K562 (cell line): ENCODE measurements at regions not wholly inside any gene's neighbourhood (a gene's known extent, or its start where the extent isn't known, plus 50 kb on each side); places are given as distances from the start of the nearest gene placed in this dataset.

Experiments
- ATAC-seq: fragments of 200-7000 bp; cut with Tn5 transposase; 3 replicates; pipeline ENCODE4 v1.9.1; 2020; ENCODE audit warnings: moderate library complexity
- BruUV-seq: library from RNA; stranded (reverse); fragments of 400-500 nt; replicated peaks from 2 replicates; lab custom pipeline; 2021; lab: Mats Ljungman, UMichigan
- CTCF ChIA-PET: fragments of 300-600 bp; formaldehyde crosslinking; extraction: SDS; loops from one replicate; lab custom pipeline; 2021; ENCODE audit warnings: low intra/inter-chr PET ratio; lab: Yijun Ruan, JAX
- POLR2A ChIA-PET: fragments of 300-600, 350-650 bp; sonication (Branson Sonifier 250); formaldehyde crosslinking; extraction: SDS; loops from one replicate; lab custom pipeline; 2021; ENCODE audit warnings: antibody characterized with exemption, inconsistent platforms; lab: Yijun Ruan, JAX
- DNase-seq, 4 experiments: peaks; one replicate each; pipeline versions ENCODE4 v3.0.0 to v3.0.0-alpha.2; 2011 to 2018; ENCODE audit warnings: low spot score in 3 of 4, mixed read lengths in 3 of 4; ENCODE audit errors: extremely low read depth in 1 of 4
- FAIRE-seq: peaks from 2 replicates; lab custom pipeline; 2011; peaks lifted over from hg19 to GRCh38; lab: Jason Lieb, UNC
- H2AFZ ChIP-seq: 2 replicates; pipeline ENCODE4 v1.6.0; 2011; ENCODE audit warnings: low read depth, low read length, control low read depth, inconsistent platforms
- H3K27ac ChIP-seq: fragments of 200-600 bp; 3 replicates; pipeline ENCODE4 v1.8.0; 2011; ENCODE audit warnings: low read depth, mild to moderate bottlenecking, control low read depth, inconsistent platforms, low read length, moderate library complexity, mixed read lengths; ENCODE audit errors: extremely low read depth
- H3K27me3 ChIP-seq, 2 experiments: fragments of 300-600 bp in 1 of 2; 2 replicates in 1 of 2; 3 replicates in 1 of 2; pipeline versions ENCODE4 v1.6.0 to v1.8.0; 2011; ENCODE audit warnings: inconsistent platforms in 2 of 2, low read length in 2 of 2, mild to moderate bottlenecking in 1 of 2, mixed read lengths in 1 of 2, moderate library complexity in 1 of 2; ENCODE audit not compliant: control insufficient read depth in 2 of 2, insufficient read depth in 2 of 2
- H3K36me3 ChIP-seq: fragments of 300-600 bp; 3 replicates; pipeline ENCODE4 v1.8.0; 2011; ENCODE audit warnings: mild to moderate bottlenecking, low read length, inconsistent platforms; ENCODE audit not compliant: control insufficient read depth, insufficient read depth
- H3K4me1 ChIP-seq, 2 experiments: fragments of 200-600 bp in 1 of 2; replicated peaks in 1 of 2; 2 replicates in 1 of 2; 3 replicates in 1 of 2; pipeline versions ENCODE4 v1.5.1 to v1.8.0; 2011; ENCODE audit warnings: inconsistent platforms in 2 of 2, low read length in 2 of 2, mild to moderate bottlenecking in 1 of 2, mixed read lengths in 1 of 2, moderate library complexity in 1 of 2; ENCODE audit not compliant: control insufficient read depth in 2 of 2, insufficient read depth in 2 of 2
- H3K4me2 ChIP-seq: 2 replicates; pipeline ENCODE4 v1.6.1; 2011; ENCODE audit warnings: low read length, control low read depth, inconsistent platforms, mixed read lengths; ENCODE audit not compliant: insufficient read depth
- H3K4me3 ChIP-seq: fragments of 200-600 bp; sonication (generic), shearing (Covaris generic); 2 replicates; pipeline ENCODE4 v1.5.1; 2016; ENCODE audit warnings: control low read depth, inconsistent platforms
- H3K79me2 ChIP-seq: fragments of 200-600 bp; 3 replicates; pipeline ENCODE4 v1.8.0; 2011; ENCODE audit warnings: low read length, inconsistent platforms; ENCODE audit not compliant: control insufficient read depth, insufficient read depth
- H3K9ac ChIP-seq, 2 experiments: 2 replicates each; pipeline versions ENCODE4 v1.6.0 to v1.6.1; 2011; ENCODE audit warnings: low read depth in 2 of 2, low read length in 2 of 2, control low read depth in 1 of 2, inconsistent platforms in 1 of 2, mild to moderate bottlenecking in 1 of 2, mixed read lengths in 1 of 2; ENCODE audit not compliant: insufficient read depth in 1 of 2
- H3K9me1 ChIP-seq: one replicate; pipeline ENCODE4 v1.6.0; 2011; ENCODE audit warnings: inconsistent platforms, mild to moderate bottlenecking, low read length, moderate library complexity; ENCODE audit not compliant: control insufficient read depth, insufficient read depth
- H3K9me3 ChIP-seq: replicated peaks from 2 replicates; pipeline ENCODE4 v1.5.1; 2011; ENCODE audit warnings: low read depth, low read length, inconsistent platforms; ENCODE audit not compliant: control insufficient read depth, insufficient read depth
- H4K20me1 ChIP-seq: replicated peaks from 2 replicates; pipeline ENCODE4 v1.6.1; 2011; ENCODE audit warnings: low read length, inconsistent platforms, mixed read lengths; ENCODE audit not compliant: control insufficient read depth, insufficient read depth
- CBX2 ChIP-seq: fragments of 200-600 bp; sonication (generic); IDR thresholded peaks from one replicate; pipeline ENCODE4 v1.6.1; 2012; ENCODE audit warnings: mild to moderate bottlenecking, low read length, inconsistent platforms; ENCODE audit not compliant: insufficient read depth, poor library complexity, severe bottlenecking
- CREBBP ChIP-seq: IDR thresholded peaks from one replicate; pipeline ENCODE4 v1.6.1; 2012; ENCODE audit warnings: low read depth, mild to moderate bottlenecking, control low read depth, inconsistent platforms, low read length
- E2F6 ChIP-seq, 2 experiments: IDR thresholded peaks; 2 replicates each; pipeline ENCODE4 v1.6.1; 2011; ENCODE audit warnings: borderline replicate concordance in 1 of 2, control low read depth in 1 of 2, low read depth in 1 of 2, low read length in 1 of 2, mild to moderate bottlenecking in 1 of 2, mixed read lengths in 1 of 2, moderate library complexity in 1 of 2; ENCODE audit not compliant: insufficient read depth in 1 of 2, insufficient read length in 1 of 2, poor library complexity in 1 of 2, severe bottlenecking in 1 of 2; ENCODE audit errors: extremely low read depth in 1 of 2
- FOXA1 ChIP-seq: fragments of 450-650 bp; IDR thresholded peaks from 2 replicates; pipeline ENCODE4 v1.6.1; 2016; ENCODE audit warnings: mild to moderate bottlenecking, borderline replicate concordance
- GTF2A2 ChIP-seq: IDR thresholded peaks from 2 replicates; pipeline ENCODE4 v1.6.1; 2016; ENCODE audit warnings: mild to moderate bottlenecking, missing genetic modification characterization, missing compliant biosample characterization
- PYGO2 ChIP-seq: fragments of 450-650 bp; IDR thresholded peaks from 2 replicates; pipeline ENCODE4 v1.6.1; 2016; ENCODE audit warnings: mild to moderate bottlenecking, missing genetic modification characterization, moderate library complexity, missing compliant biosample characterization
- SMC3 ChIP-seq: conservative IDR thresholded peaks from 2 replicates; pipeline ENCODE4 v1.6.1; 2011; ENCODE audit warnings: low read depth, low read length, improper control_type of control experiment; ENCODE audit not compliant: insufficient read depth
- SRSF3 ChIP-seq: fragments of 200-400 bp; formaldehyde crosslinking; IDR thresholded peaks from 2 replicates; pipeline ENCODE4 v1.6.1; 2016; ENCODE audit warnings: mild to moderate bottlenecking, low read length, moderate library complexity; ENCODE audit not compliant: insufficient read depth
- TCFL5 ChIP-seq: fragments of 250-450 bp; sonication (Bioruptor Pico); conservative IDR thresholded peaks from 2 replicates; pipeline ENCODE4 v1.6.1; 2021; ENCODE audit warnings: mild to moderate bottlenecking, moderate library complexity, matching md5 sums
- ZNF668 ChIP-seq: fragments of 250-450 bp; sonication (Bioruptor Pico); IDR thresholded peaks from 2 replicates; pipeline ENCODE4 v1.8.0; 2022; ENCODE audit warnings: mild to moderate bottlenecking, inconsistent platforms
- WGBS: fragments of 100-300 bp; shearing (Covaris generic); methylation state at CpG from one replicate; pipeline ENCODE4 v1.1.6; 2016; ENCODE audit warnings: low coverage, mixed read lengths; ENCODE audit not compliant: insufficient coverage; ENCODE audit errors: missing lambda C conversion rate; 5-methylcytosine and 5-hydroxymethylcytosine counted together
- in situ Hi-C: fragments of 300-500 bp; cut with MboI; formaldehyde crosslinking; loops from 4 replicates; pipeline ENCODE4 v1.15.0; 2018; ENCODE audit warnings: inconsistent platforms, mixed read lengths
- intact Hi-C: fragments of 100-400 bp; cut with micrococcal nuclease; formaldehyde crosslinking; loops from 2 replicates; pipeline ENCODE4 v1.14.2; 2022

GRCh38 chr14:105844047-105844630 is 317.8 kb downstream of the TMEM121 start:
- 0% methylated on average over 7 of the region's 16 CpGs for WGBS
- intact Hi-C loops (no loop called here), in situ Hi-C loops (no loop called here)
- Histone ChIP-seq H3K36me3 (no peaks in the 10 kb centered on the region), H3K9ac (no peak overlapping the region), H4K20me1 (no peaks in the 10 kb centered on the region), H2AFZ (no peak overlapping the region), H3K27ac (no peak overlapping the region), H3K4me2 (no peak overlapping the region), H3K4me1 (no peaks in the 10 kb centered on the region), H3K27me3 (no peaks in the 10 kb centered on the region; a peak in 1 of 5 replicates), H3K9me3 (no peaks in the 10 kb centered on the region), H3K9me1 (no peaks in the 10 kb centered on the region), H3K79me2 (no peaks in the 10 kb centered on the region), H3K4me3 (no peak overlapping the region)
- FAIRE-seq = no peak
- no peak for ATAC-seq
- no TSS peak for BruUV-seq
- no peak for DNase-seq
- TF ChIP-seq PYGO2 (tag) = no peak
- TF ChIP-seq E2F6 (IDR thresholded peaks at IDR 0.05; ENCODE audit: borderline replicate concordance in 1 of 2, extremely low read depth in 1 of 2, insufficient read depth in 1 of 2, insufficient read length in 1 of 2, low read depth in 1 of 2, low read length in 1 of 2, poor library complexity in 1 of 2, severe bottlenecking in 1 of 2) = no peak
- TF ChIP-seq CBX2 = no peak
- no peak for TF ChIP-seq TCFL5 (CRISPR knock-in tag)
- no peak for TF ChIP-seq GTF2A2 (tag)
- TF ChIP-seq CREBBP = no peak
- no peak for TF ChIP-seq SMC3
- no peak for TF ChIP-seq ZNF668
- no peak for TF ChIP-seq FOXA1
- no peak for TF ChIP-seq SRSF3
- POLR2A ChIA-PET = interaction anchor here (1.0 kb wide), 1 partner anchor 8 kb away, joined by 4 read pairs; no protein-coding TSS in a partner anchor
- CTCF ChIA-PET = no interaction called here
